Heart right ventricle (tissue), 16 donors: ENCODE measurements at regions not wholly inside any gene's neighbourhood (a gene's known extent, or its start where the extent isn't known, plus 50 kb on each side); places are given as distances from the start of the nearest gene placed in this dataset.

Experiments
- ATAC-seq, 8 donors: fragments of 200-7000 bp; cut with Tn5 transposase; one replicate each; pipeline ENCODE4 v1.9.1; 2020; ENCODE audit warnings: mild to moderate bottlenecking in 8 of 8, moderate library complexity in 8 of 8, moderate number of reproducible peaks in 1 of 8
- DNase-seq, 2 donors: peaks; one replicate each; pipeline ENCODE4 v3.0.0-alpha.2; 2020
- H3K27ac ChIP-seq, 10 donors: fragments of 200-600 bp; sonication (generic) in 2 of 10; one replicate each; pipeline versions ENCODE4 v1.5.0 to v1.8.0; 2020 to 2022; ENCODE audit warnings: mild to moderate bottlenecking in 3 of 10
- H3K27me3 ChIP-seq, 7 donors: fragments of 200-600 bp; one replicate each; pipeline ENCODE4 v1.8.0; 2021 to 2022; ENCODE audit warnings: mild to moderate bottlenecking in 2 of 7
- H3K36me3 ChIP-seq, 9 donors: fragments of 200-600 bp; sonication (generic) in 1 of 9; one replicate each; pipeline versions ENCODE4 v1.5.0 to v1.8.0; 2020 to 2022; ENCODE audit warnings: mild to moderate bottlenecking in 2 of 9
- H3K4me1 ChIP-seq, 9 donors: fragments of 200-600 bp; sonication (generic) in 1 of 9; one replicate each; pipeline versions ENCODE4 v1.5.0 to v1.8.0; 2020 to 2022; ENCODE audit warnings: mild to moderate bottlenecking in 4 of 9
- H3K4me3 ChIP-seq, 10 donors: fragments of 200-600 bp; sonication (generic) in 2 of 10; one replicate each; pipeline versions ENCODE4 v1.5.0 to v1.8.0; 2020 to 2022; ENCODE audit warnings: mild to moderate bottlenecking in 7 of 10, moderate library complexity in 2 of 10
- H3K9me3 ChIP-seq, 11 donors: fragments of 200-600 bp in 10 of 11; sonication (generic) in 2 of 11; one replicate each; pipeline versions ENCODE4 v1.5.0 to v1.8.0; 2013 to 2022; ENCODE audit warnings: mild to moderate bottlenecking in 2 of 11, control low read depth in 1 of 11, moderate library complexity in 1 of 11
- WGBS, 2 donors: extraction: QIAGEN DNeasy Blood & Tissue Kit; methylation state at CpG; one replicate each; pipeline ENCODE4 v1.1.7; 2013; ENCODE audit warnings: inconsistent platforms in 1 of 2; 5-methylcytosine and 5-hydroxymethylcytosine counted together
- intact Hi-C, 10 donors: fragments of 100-400 bp; cut with DNase I; formaldehyde crosslinking; loops; one replicate each; pipeline versions ENCODE4 v1.11.1 to v1.14.2; 2022
- TF ChIP-seq, protein P1 (sequence below), 9 donors: fragments of 200-600 bp; sonication (generic) in 2 of 9; IDR thresholded peaks; one replicate each; pipeline versions ENCODE4 v1.5.0 to v1.8.0; 2021 to 2022; ENCODE audit warnings: antibody characterized with exemption in 9 of 9, mild to moderate bottlenecking in 5 of 9, moderate library complexity in 1 of 9
- donor health status: Arrhythmogenic right ventricular cardiomyopathy.
- donor health status: ischemic (EF 13 %, LVEDD 7.1; RV severe dilation, severe dysfunction).
- donor health status: healthy with polysubstance abuse.
- donor health status: DM: no; HTN: yes; CAD: no.
- donor health status: DM: no; HTN: no; CAD: no.
- donor health status: ischemic (EF 25% LVEDD 6.9; RV normal size, moderate dysfunction).
- donor health status: ischemic (EF 25% LVEDD 5.7; RV mildly dilated, moderate dysfunction).
- donor health status: healthy.
- donor health status: DM: yes; HTN: yes; CAD: no.
- donor health status: Ischemic cardiomyopathy.
- donor health status: ischemic (EF 35%, LVEDD 5.7; RV mildly dilated, moderate dysfunction).
- donor health status: nonischemic (EF 11% LVEDD 7.7; RV severe dilation, severe dysfunction).
- donor health status: DM: yes; HTN: yes; CAD: no.
- donor health status: PGD.
- donor health status: ischemic (EF 29% LVEDD 5.4; RV normal size, mild dysfunction).
- donor health status: nonischemic (EF 23%, LVEDD 6.1; RV moderate dilation, normal function).

DNA sequence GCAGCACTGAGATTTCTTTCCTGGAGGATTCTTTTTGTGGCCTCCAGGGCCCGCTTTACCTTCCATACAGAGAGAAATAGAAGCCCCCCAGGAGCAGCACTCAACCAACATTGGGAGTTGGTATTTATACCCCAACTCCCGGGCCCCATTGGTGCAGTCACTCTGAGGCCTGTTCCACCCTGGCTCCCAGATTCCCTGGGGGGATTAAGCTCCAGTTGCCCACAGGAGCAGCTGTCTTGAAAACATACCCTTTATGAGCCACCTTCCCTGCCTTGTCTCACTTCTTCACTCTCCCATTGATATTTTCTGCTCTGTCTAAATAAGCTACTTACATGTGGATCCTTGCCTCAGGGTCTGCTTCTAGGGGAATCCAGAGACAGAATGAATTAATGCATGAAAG, 167.8 kb downstream of the KATNIP start:
- Histone ChIP-seq H3K36me3 (peaks cover 0 to 22% (median 3%) of the 10 kb centered on the region in 9 donors), H3K27me3 (no peaks in the 10 kb centered on the region), H3K9me3 (no peaks in the 10 kb centered on the region), H3K4me3 (no peak overlapping the region), H3K27ac (no peak overlapping the region), H3K4me1 (peaks cover 0 to 19% (median 6%) of the 10 kb centered on the region in 9 donors)
- TF ChIP-seq, protein P1, sequence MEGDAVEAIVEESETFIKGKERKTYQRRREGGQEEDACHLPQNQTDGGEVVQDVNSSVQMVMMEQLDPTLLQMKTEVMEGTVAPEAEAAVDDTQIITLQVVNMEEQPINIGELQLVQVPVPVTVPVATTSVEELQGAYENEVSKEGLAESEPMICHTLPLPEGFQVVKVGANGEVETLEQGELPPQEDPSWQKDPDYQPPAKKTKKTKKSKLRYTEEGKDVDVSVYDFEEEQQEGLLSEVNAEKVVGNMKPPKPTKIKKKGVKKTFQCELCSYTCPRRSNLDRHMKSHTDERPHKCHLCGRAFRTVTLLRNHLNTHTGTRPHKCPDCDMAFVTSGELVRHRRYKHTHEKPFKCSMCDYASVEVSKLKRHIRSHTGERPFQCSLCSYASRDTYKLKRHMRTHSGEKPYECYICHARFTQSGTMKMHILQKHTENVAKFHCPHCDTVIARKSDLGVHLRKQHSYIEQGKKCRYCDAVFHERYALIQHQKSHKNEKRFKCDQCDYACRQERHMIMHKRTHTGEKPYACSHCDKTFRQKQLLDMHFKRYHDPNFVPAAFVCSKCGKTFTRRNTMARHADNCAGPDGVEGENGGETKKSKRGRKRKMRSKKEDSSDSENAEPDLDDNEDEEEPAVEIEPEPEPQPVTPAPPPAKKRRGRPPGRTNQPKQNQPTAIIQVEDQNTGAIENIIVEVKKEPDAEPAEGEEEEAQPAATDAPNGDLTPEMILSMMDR (IDR thresholded peaks at IDR 0.05) = no peak
- WGBS, 2 donors = 97 to 98% methylated on average over 2 of the region's 2 CpGs
- ATAC-seq = no peak
- intact Hi-C loops = no loop called here
- DNase-seq = no peak

GRCh38 chr16:27718201-27719105, 168.5 kb downstream of the KATNIP start:
- H3K36me3 ChIP-seq = peaks cover 0 to 24% (median 3%) of the 10 kb centered on the region in 9 donors
- no peak overlapping the region for H3K4me3 ChIP-seq
- no peaks in the 10 kb centered on the region for H3K9me3 ChIP-seq
- peaks cover 0 to 24% (median 6%) of the 10 kb centered on the region in 9 donors for H3K4me1 ChIP-seq
- intact Hi-C loops = no loop called here
- H3K27ac ChIP-seq = no peak overlapping the region
- ATAC-seq = no peak
- WGBS, 2 donors = 88 to 90% methylated on average over 15 of the region's 15 CpGs
- H3K27me3 ChIP-seq = no peaks in the 10 kb centered on the region
- TF ChIP-seq, protein P1 (IDR thresholded peaks at IDR 0.05) = no peak
- no peak for DNase-seq

DNA sequence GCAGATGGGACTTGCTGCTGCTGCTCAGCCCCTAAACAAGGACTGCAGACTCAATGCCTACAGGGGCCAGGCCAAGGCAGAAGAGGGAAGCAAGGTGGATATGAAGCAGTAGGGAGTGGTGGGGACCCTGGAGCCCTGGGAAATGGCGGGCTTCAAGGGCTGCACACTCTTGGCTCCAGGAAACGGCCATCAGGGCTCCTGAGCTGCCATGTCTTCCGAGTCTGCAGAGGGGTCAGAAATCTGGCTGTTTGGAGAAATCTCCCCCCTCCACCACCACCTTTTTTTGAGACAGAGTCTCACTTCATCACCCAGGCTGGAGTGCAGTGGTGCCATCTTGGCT, 169.1 kb downstream of the KATNIP start:
- Histone ChIP-seq H3K27ac (no peak overlapping the region), H3K4me1 (peaks cover under 1 to 29% (median 10%) of the 10 kb centered on the region in 9 donors), H3K9me3 (no peaks in the 10 kb centered on the region), H3K36me3 (peaks cover 0 to 26% (median 3%) of the 10 kb centered on the region in 9 donors), H3K4me3 (no peak overlapping the region), H3K27me3 (no peaks in the 10 kb centered on the region)
- ATAC-seq = no peak
- intact Hi-C loops = no loop called here
- TF ChIP-seq, protein P1 (IDR thresholded peaks at IDR 0.05) = no peak
- DNase-seq = no peak
- WGBS, 2 donors = 98 to 100% methylated on average over 3 of the region's 3 CpGs

GRCh38 chr16:27720731-27721530, 171.0 kb downstream of the KATNIP start:
- intact Hi-C loops = no loop called here
- 76 to 77% methylated on average over 20 of the region's 20 CpGs for WGBS, 2 donors

More at GRCh38 chr16:27720731-27721530, 171.0 kb downstream of the KATNIP start:
- peak in 3 of 8 donors; percentile 8 to 19 (median 13) for ATAC-seq
- TF ChIP-seq, protein P1 (IDR thresholded peaks at IDR 0.05) = no peak
- peaks cover 8 to 43% (median 13%) of the 10 kb centered on the region in 9 donors for H3K4me1 ChIP-seq
- peak overlapping the region in 6 of 10 donors; percentile 7 to 24 (median 16) for H3K4me3 ChIP-seq
- peak; percentile 17 to 31 for DNase-seq
- peak overlapping the region in 9 of 10 donors; percentile 34 to 82 (median 70) for H3K27ac ChIP-seq
- H3K9me3 ChIP-seq = no peaks in the 10 kb centered on the region
- no peaks in the 10 kb centered on the region for H3K27me3 ChIP-seq
- H3K36me3 ChIP-seq = peaks cover 0 to 32% (median 9%) of the 10 kb centered on the region in 9 donors
